ENCODE measurements at regions not wholly inside any gene's neighbourhood (a gene's known extent, or its start where the extent isn't known, plus 50 kb on each side); places are given as distances from the start of the nearest gene placed in this dataset.

DNA sequence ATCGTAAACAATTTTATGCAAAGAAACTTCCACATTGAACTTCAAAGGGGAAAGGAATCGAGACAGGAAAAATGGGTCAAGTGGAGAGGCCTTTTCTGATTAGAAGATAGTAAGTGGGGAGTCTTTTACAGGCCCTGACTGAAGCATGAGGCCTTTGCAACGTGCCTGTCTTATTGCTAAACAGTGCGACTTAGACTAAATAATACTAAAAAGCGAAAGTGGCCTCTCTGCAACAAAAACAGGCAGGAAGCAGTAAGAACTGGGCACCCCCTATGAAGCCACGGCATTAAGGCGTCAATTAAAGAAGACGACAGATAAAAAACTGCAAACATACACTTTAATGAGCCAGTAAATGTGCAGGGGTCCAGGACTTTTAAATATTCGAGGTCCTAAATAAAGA is 283.4 kb upstream of the GRIP1 start:
- no peak for DNase-seq (ENCODE audit: low read depth, low spot score)
- no peak overlapping the region for H3K4me3 ChIP-seq (ENCODE audit: low read depth, low read length)
- POLR2A ChIA-PET: no interaction called here
- TF ChIP-seq, protein P1, sequence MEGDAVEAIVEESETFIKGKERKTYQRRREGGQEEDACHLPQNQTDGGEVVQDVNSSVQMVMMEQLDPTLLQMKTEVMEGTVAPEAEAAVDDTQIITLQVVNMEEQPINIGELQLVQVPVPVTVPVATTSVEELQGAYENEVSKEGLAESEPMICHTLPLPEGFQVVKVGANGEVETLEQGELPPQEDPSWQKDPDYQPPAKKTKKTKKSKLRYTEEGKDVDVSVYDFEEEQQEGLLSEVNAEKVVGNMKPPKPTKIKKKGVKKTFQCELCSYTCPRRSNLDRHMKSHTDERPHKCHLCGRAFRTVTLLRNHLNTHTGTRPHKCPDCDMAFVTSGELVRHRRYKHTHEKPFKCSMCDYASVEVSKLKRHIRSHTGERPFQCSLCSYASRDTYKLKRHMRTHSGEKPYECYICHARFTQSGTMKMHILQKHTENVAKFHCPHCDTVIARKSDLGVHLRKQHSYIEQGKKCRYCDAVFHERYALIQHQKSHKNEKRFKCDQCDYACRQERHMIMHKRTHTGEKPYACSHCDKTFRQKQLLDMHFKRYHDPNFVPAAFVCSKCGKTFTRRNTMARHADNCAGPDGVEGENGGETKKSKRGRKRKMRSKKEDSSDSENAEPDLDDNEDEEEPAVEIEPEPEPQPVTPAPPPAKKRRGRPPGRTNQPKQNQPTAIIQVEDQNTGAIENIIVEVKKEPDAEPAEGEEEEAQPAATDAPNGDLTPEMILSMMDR (IDR thresholded peaks at IDR 0.05; ENCODE audit: insufficient read depth, low read length, missing control alignments): no peak
- CTCF ChIA-PET: no interaction called here

DNA sequence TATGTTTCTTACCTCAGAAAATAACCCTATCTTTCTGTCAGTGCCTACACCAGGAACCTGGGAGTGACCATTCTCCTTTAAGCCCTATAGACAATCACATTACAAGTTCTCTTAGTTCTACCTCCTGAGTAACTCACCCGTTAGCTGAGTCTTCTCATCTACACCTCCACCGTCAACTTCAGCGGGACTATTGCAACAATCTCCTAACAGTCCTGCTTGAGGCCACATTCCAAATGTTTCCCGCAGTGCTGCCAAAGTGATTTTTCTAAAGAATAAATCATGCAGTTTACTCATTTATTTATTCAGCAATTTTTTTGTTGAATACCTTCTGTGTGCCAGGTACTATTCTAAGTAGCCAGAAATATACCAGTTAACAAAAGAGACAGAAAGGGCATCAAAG is 285.0 kb upstream of the GRIP1 start:
- TF ChIP-seq, protein P1 (IDR thresholded peaks at IDR 0.05; ENCODE audit: insufficient read depth, low read length, missing control alignments): no peak
- ChIA-PET POLR2A (no interaction called here), CTCF (no interaction called here)
- no peak for DNase-seq (ENCODE audit: low read depth, low spot score)
- no peak overlapping the region for H3K4me3 ChIP-seq (ENCODE audit: low read depth, low read length)

DNA sequence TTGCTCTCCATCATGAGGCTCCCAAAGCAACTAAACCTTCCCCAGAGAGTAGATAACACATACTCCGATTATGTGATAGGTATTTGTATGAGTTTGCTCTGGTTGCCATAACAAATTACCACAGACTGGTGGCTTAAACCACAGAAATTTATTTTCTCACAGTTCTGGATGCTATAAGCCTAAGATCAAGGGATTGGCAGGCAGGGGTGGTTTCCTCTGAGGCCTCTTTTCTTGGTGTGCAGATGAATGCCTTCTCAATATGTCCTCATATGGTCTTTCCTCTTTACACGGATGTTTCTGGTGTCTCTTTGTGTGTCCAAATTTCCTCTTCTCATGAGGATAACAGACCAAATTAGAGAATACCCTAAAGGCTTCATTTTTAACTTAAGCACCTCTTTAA is 285.8 kb upstream of the GRIP1 start:
- ChIA-PET POLR2A (no interaction called here), CTCF (no interaction called here)
- no peak for DNase-seq (ENCODE audit: low read depth, low spot score)
- TF ChIP-seq, protein P1 (IDR thresholded peaks at IDR 0.05; ENCODE audit: insufficient read depth, low read length, missing control alignments): no peak
- H3K4me3 ChIP-seq (ENCODE audit: low read depth, low read length): no peak overlapping the region

DNA sequence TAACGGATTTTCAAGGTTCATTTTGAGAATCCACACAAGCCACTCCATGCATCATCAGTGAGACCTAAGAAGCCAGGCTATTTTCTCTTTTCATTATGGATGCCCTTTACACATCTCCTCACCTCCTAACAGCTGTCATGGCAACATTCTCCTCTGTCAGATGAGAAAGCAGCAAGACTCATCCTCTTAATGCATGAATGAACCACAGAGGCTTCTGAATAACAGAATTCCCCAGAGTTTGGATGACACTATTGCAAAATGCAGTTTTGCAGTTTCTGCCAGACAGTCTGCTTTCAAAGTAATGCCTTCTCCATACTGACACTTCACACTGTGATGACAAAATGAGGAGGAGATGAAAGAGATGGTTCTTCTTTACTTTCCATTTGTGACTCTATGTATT is 286.7 kb upstream of the GRIP1 start:
- ChIA-PET POLR2A (no interaction called here), CTCF (no interaction called here)
- TF ChIP-seq, protein P1 (IDR thresholded peaks at IDR 0.05; ENCODE audit: insufficient read depth, low read length, missing control alignments): no peak
- H3K4me3 ChIP-seq (ENCODE audit: low read depth, low read length): no peak overlapping the region
- no peak for DNase-seq (ENCODE audit: low read depth, low spot score)

DNA sequence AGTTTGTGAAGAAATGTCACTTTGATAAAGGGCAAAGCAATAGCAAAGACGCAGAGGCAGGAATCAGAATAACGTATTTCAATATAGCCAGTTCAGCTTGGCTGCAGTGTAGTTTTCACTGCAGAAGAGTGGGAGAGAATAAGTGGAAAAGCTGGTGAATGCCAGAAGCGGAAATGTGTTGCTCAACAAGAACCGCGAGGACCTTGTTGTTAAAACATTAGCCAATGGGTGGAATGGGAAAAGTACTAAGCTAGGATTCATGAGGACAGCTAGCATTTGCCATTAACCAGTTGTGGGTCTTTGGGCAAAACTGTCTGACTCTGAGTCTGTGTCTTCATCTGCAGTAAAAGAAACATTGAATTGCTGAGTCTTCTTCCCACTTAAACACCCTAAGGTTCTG is 292.9 kb upstream of the GRIP1 start:
- TF ChIP-seq, protein P1 (IDR thresholded peaks at IDR 0.05; ENCODE audit: insufficient read depth, low read length, missing control alignments): no peak
- ChIA-PET POLR2A (no interaction called here), CTCF (no interaction called here)
- no peak overlapping the region for H3K4me3 ChIP-seq (ENCODE audit: low read depth, low read length)
- DNase-seq (ENCODE audit: low read depth, low spot score): no peak

DNA sequence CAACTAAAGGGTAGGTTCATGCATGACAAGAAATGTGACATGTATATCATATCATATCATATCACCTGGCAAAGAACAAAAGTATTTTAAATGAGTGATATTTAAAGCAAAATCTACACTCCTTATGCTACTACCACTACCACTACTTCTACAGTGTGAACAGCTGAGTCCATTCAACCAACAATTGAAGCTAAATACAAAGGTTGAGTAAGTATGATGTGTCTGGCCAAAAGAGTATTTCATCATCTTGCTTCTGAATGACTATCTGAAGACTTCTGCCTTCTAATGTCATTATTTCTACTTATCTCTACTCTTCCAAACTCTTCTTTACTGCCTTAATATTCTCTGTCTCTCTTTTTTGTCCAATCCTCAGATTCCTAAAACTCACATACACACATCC is 292.6 kb upstream of the CAND1 start:
- ChIA-PET CTCF (no interaction called here), POLR2A (no interaction called here)
- H3K4me3 ChIP-seq (ENCODE audit: low read depth, low read length): no peak overlapping the region
- TF ChIP-seq, protein P1 (IDR thresholded peaks at IDR 0.05; ENCODE audit: insufficient read depth, low read length, missing control alignments): no peak
- DNase-seq (ENCODE audit: low read depth, low spot score): no peak
